Right atrium auricular region (tissue), 2 donors: ENCODE measurements at regions not wholly inside any gene's neighbourhood (a gene's known extent, or its start where the extent isn't known, plus 50 kb on each side); places are given as distances from the start of the nearest gene placed in this dataset.
"Not testable (repeated sequence)": the region's sequence is repeated elsewhere in the genome, so short reads cannot be mapped to it uniquely, and the experiment has no call there.

Source experiments
- DNase-seq: peaks from one replicate; pipeline ENCODE4 v3.0.0-alpha.2; 2019; ENCODE audit warnings: low spot score
- H3K27ac ChIP-seq, 2 donors: fragments of 200-600 bp; sonication (generic); 1 replicate in 1 of 2; 2 replicates in 1 of 2; pipeline ENCODE4 v1.5.1; 2016 to 2019
- H3K27me3 ChIP-seq, 2 donors: fragments of 200-600 bp; sonication (generic); one replicate each; pipeline versions ENCODE4 v1.5.1 to v1.6.0; 2017 to 2019
- H3K36me3 ChIP-seq: fragments of 200-600 bp; sonication (generic); one replicate; pipeline ENCODE4 v1.5.1; 2016
- H3K4me1 ChIP-seq, 2 donors: fragments of 200-600 bp; sonication (generic); one replicate each; pipeline versions ENCODE4 v1.5.1 to v1.6.0; 2017 to 2019
- H3K4me3 ChIP-seq, 2 donors: fragments of 200-600 bp; sonication (generic); 1 replicate in 1 of 2; 2 replicates in 1 of 2; pipeline ENCODE4 v1.5.1; 2017 to 2019; ENCODE audit warnings: mild to moderate bottlenecking in 1 of 2, moderate library complexity in 1 of 2
- H3K9me3 ChIP-seq, 2 donors: fragments of 200-600 bp; sonication (generic); one replicate each; pipeline ENCODE4 v1.5.1; 2019
- CTCF ChIP-seq, 2 donors: fragments of 200-600 bp; sonication (generic); IDR thresholded peaks; one replicate each; pipeline ENCODE4 v1.5.1; 2019; ENCODE audit warnings: antibody characterized with exemption in 2 of 2

- TF ChIP-seq CTCF (IDR thresholded peaks at IDR 0.05), result no peak
- Histone ChIP-seq H3K9me3 (no peaks in the 10 kb centered on the region), H3K4me3 (no peak overlapping the region), H3K27me3 (no peaks in the 10 kb centered on the region), H3K27ac (no peak overlapping the region), H3K36me3 (no peaks in the 10 kb centered on the region), H3K4me1 (no peaks in the 10 kb centered on the region)
- DNase-seq, result no peak
Observed at GRCh38 chrX:112935029-112935428, 94.4 kb upstream of the AMOT start.

GRCh38 chrX:112931900-112932299, 91.3 kb upstream of the AMOT start:
- H3K9me3 ChIP-seq, result no peaks in the 10 kb centered on the region
- no peaks in the 10 kb centered on the region for H3K4me1 ChIP-seq
- H3K27me3 ChIP-seq, result no peaks in the 10 kb centered on the region
- no peak for TF ChIP-seq CTCF (IDR thresholded peaks at IDR 0.05)
- H3K36me3 ChIP-seq, result no peaks in the 10 kb centered on the region
- H3K27ac ChIP-seq, result no peak overlapping the region
- no peak overlapping the region for H3K4me3 ChIP-seq
- DNase-seq, result no peak

GRCh38 chrX:112931478-112931877, 90.8 kb upstream of the AMOT start:
- no peak for TF ChIP-seq CTCF (IDR thresholded peaks at IDR 0.05)

GRCh38 chrX:112923381-112923780, 82.8 kb upstream of the AMOT start:
- H3K9me3 ChIP-seq, H3K27ac ChIP-seq, H3K36me3 ChIP-seq, H3K4me3 ChIP-seq, H3K4me1 ChIP-seq, H3K27me3 ChIP-seq, DNase-seq: not testable (repeated sequence)

More at GRCh38 chrX:112931478-112931877, 90.8 kb upstream of the AMOT start:
- no peak for DNase-seq
- Histone ChIP-seq H3K4me3 (no peak overlapping the region), H3K9me3 (no peaks in the 10 kb centered on the region), H3K27me3 (no peaks in the 10 kb centered on the region), H3K4me1 (no peaks in the 10 kb centered on the region), H3K36me3 (no peaks in the 10 kb centered on the region), H3K27ac (no peak overlapping the region)

GRCh38 chrX:112913807-112914206, 73.2 kb upstream of the AMOT start:
- H3K4me3 ChIP-seq, result no peak overlapping the region
- TF ChIP-seq CTCF (IDR thresholded peaks at IDR 0.05), result no peak
- no peaks in the 10 kb centered on the region for H3K36me3 ChIP-seq
- no peaks in the 10 kb centered on the region for H3K9me3 ChIP-seq
- no peaks in the 10 kb centered on the region for H3K27me3 ChIP-seq
- no peak for DNase-seq
- no peaks in the 10 kb centered on the region for H3K4me1 ChIP-seq
- H3K27ac ChIP-seq, result no peak overlapping the region

GRCh38 chrX:112910418-112910817, 69.8 kb upstream of the AMOT start:
- no peaks in the 10 kb centered on the region for H3K27me3 ChIP-seq
- DNase-seq, result no peak
- no peaks in the 10 kb centered on the region for H3K4me1 ChIP-seq
- TF ChIP-seq CTCF (IDR thresholded peaks at IDR 0.05), result no peak
- H3K9me3 ChIP-seq, result no peaks in the 10 kb centered on the region
- no peaks in the 10 kb centered on the region for H3K36me3 ChIP-seq
- no peak overlapping the region for H3K4me3 ChIP-seq
- H3K27ac ChIP-seq, result no peak overlapping the region
